ENCODE measurements at regions not wholly inside any gene's neighbourhood (a gene's known extent, or its start where the extent isn't known, plus 50 kb on each side); places are given as distances from the start of the nearest gene placed in this dataset.

DNA sequence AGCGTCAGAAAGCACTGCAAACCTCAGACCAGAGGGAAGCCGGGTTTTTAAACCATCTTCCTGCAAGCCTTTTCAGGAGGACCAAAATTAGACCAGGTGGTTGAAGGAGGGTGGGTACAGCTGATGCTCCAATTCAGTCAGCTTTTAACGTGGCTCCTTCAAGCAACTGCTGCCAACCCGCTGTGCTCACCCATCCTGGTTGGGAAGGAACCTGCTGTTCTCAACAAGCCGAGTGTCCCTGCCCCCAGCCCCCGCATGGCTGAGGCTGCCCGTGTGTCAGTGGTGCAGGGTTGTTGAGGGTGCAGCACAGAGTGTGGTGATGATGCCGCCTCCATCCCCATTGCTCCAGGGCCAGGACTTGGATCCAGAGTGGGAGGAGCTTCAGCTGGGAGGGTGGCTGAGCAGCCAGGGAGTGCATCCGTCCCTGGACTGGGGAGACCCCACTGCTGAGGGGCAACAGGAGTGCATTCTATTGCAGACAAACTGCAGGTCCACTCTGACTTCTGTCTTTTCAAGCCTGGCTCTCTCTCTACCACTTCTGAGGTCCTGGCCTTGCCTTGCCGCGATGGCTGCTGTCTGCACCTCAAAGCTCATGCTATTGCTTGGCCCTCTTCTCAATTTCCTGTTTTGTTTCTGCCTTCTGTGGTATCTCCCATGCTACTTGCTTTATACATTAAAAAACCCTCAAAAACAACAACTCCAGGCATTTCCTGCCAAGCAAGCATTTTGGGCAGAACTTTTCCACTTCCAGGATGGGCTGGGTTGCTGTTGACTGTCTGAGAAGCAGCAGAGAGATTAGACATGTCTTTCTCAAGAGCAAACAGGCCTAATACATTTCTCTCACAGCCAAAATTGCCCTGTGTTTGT, 134.7 kb downstream of the DNAJB6 start:
- no peak for DNase-seq (ENCODE audit: extremely low spot score)
- TF ChIP-seq, protein P1, sequence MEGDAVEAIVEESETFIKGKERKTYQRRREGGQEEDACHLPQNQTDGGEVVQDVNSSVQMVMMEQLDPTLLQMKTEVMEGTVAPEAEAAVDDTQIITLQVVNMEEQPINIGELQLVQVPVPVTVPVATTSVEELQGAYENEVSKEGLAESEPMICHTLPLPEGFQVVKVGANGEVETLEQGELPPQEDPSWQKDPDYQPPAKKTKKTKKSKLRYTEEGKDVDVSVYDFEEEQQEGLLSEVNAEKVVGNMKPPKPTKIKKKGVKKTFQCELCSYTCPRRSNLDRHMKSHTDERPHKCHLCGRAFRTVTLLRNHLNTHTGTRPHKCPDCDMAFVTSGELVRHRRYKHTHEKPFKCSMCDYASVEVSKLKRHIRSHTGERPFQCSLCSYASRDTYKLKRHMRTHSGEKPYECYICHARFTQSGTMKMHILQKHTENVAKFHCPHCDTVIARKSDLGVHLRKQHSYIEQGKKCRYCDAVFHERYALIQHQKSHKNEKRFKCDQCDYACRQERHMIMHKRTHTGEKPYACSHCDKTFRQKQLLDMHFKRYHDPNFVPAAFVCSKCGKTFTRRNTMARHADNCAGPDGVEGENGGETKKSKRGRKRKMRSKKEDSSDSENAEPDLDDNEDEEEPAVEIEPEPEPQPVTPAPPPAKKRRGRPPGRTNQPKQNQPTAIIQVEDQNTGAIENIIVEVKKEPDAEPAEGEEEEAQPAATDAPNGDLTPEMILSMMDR (IDR thresholded peaks at IDR 0.05; ENCODE audit: control extremely low read depth, extremely low read depth, low read depth, missing control alignments) = no peak
- CTCF ChIA-PET = no interaction called here
- POLR2A ChIA-PET = no interaction called here

DNA sequence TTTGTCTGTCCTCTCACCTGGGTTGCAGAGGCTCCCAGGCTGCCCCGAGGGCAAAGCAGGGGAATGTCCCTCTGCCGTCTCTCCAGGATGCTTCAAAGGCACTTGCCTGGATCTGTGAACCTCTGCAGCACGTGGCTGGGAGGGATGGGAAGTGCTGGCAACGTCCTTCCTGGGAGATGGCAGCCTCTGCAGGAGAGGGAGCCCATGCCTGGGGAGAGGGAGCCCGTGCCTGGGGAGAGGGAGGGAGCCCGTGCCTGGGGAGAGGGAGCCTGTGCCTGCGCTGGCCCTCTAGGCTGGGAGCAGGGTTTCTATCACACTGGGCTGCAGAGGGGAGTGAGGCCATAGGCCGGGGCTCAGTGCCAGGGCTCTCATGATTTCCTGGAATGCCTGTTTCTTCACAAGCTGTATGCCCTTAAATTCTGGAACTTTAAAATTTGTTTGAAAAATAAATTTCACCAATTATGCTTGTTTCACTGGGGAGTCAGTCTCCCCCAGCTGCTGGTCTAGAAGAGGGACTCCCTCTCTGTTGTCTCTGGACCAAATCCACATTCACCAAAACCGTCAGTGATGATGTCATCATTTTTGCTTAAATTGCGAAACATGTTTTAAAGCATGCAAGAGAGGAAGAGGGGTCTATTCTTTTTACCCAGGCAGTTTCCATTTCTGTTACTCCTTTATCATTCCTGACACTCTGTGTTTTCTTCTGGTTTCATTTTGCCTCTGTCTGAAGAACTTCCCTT, 135.7 kb downstream of the DNAJB6 start:
- no peak for DNase-seq (ENCODE audit: extremely low spot score)
- TF ChIP-seq, protein P1 (IDR thresholded peaks at IDR 0.05; ENCODE audit: control extremely low read depth, extremely low read depth, low read depth, missing control alignments) = no peak
- POLR2A ChIA-PET = no interaction called here
- CTCF ChIA-PET = no interaction called here

DNA sequence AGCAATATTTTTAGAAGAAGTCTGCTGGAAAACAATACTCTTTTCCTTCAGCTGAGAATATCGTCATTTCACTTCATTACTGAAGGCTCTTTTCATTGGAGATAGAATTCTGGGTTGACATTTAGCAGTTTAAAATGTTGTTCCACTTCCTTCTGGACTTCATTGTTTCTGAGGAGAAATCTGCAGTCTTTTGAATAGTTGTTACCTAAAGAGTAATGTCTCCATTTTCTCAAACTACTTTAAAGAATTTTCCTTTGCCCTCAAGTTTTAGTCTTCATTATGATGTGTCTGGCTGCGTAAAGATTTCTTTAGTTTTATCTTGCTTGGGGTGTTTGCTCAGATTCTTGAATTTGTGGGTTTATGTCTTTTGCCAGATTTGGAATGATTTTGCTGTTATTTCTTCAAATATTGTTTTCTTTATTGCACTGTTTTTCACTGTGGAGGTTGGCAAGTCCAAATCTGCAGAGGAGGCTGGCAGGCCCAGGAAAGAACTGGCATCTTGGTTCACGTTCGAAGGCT, 136.3 kb downstream of the DNAJB6 start:
- TF ChIP-seq, protein P1 (IDR thresholded peaks at IDR 0.05; ENCODE audit: control extremely low read depth, extremely low read depth, low read depth, missing control alignments) = no peak
- POLR2A ChIA-PET = no interaction called here
- DNase-seq (ENCODE audit: extremely low spot score) = no peak
- CTCF ChIA-PET = no interaction called here

DNA sequence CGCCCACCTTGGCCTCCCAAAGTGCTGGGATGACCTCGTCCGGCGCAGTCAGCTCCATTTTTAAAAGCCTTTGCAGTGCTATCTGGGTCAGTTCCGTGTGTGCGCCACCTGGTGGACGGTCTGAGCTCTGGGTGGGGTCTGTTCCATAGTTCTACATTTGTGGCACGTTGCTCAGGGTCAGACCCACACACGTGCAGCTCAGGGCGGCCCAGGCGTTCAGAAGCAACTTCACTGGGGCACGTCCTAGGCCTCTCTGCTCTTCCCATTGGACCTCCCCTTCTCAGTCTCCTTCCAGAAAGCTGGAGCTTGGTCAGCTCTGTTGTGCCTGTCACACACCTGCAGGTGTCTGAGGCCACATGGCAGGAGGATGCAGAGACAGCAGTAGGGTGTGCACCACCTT, 137.9 kb downstream of the DNAJB6 start:
- TF ChIP-seq, protein P1 (IDR thresholded peaks at IDR 0.05; ENCODE audit: control extremely low read depth, extremely low read depth, low read depth, missing control alignments) = peak; percentile 32
- no peak for DNase-seq (ENCODE audit: extremely low spot score)
- CTCF ChIA-PET = interaction anchor here (0.7 kb wide), 1 partner anchor 12 kb away, joined by 3 read pairs; no protein-coding TSS in a partner anchor
- POLR2A ChIA-PET = no interaction called here

DNA sequence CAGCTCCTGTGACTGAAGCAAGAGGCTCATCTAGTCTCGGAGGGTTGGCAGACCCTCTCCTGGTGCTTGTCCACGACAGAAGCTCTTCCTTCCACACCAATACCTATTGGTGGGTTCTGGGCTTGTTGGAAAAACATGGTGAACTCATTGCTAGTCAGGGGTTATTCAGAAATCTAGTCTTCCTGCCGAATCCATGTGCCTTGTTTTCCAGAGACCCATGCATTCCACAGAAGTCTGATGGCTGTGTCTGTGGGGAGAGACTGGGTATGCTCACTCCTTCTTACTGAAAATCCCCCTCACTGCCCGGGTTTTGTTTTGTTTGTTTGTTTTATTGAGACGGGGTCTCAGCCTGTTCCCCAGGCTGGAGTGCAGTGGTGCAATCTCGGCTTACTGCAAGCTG, 138.3 kb downstream of the DNAJB6 start:
- ChIA-PET CTCF (interaction anchor here (0.7 kb wide), 1 partner anchor 13 kb away, joined by 3 read pairs; no protein-coding TSS in a partner anchor), POLR2A (no interaction called here)
- DNase-seq (ENCODE audit: extremely low spot score) = no peak
- TF ChIP-seq, protein P1 (IDR thresholded peaks at IDR 0.05; ENCODE audit: control extremely low read depth, extremely low read depth, low read depth, missing control alignments) = no peak

DNA sequence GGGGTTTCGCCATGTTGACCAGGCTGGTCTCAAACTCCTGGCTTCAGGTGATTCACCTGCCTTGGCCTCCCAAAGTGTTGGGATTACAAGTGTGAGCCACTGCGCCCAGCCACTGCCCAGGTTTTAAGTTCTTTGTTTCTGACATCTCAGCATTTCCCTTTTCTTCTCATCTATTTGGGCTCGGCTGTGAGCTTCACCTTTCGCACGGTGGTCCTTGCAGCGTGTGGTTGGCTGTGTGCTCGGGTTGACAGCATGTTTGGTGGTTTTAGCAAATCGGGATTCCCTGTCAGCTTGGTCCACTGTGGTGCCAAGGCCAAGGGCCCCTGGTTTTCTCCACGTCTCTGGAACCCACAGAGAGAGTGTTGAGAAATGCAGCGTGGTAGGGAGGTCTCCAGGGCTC, 138.8 kb downstream of the DNAJB6 start:
- POLR2A ChIA-PET = no interaction called here
- DNase-seq (ENCODE audit: extremely low spot score) = no peak
- CTCF ChIA-PET = no interaction called here
- TF ChIP-seq, protein P1 (IDR thresholded peaks at IDR 0.05; ENCODE audit: control extremely low read depth, extremely low read depth, low read depth, missing control alignments) = no peak
